HG02623 (cell line): ENCODE measurements at regions not wholly inside any gene's neighbourhood (a gene's known extent, or its start where the extent isn't known, plus 50 kb on each side); places are given as distances from the start of the nearest gene placed in this dataset.

ENCODE experiments used
- ATAC-seq: cut with Tn5 transposase; IDR thresholded peaks from one replicate; pipeline ENCODE4 v1.9.1; 2021; ENCODE audit warnings: moderate library complexity; ENCODE audit not compliant: unreplicated experiment

- no peak for ATAC-seq
These were observed 55.5 kb upstream of the ST6GAL2 start for GRCh38 chr2:106941372-106941993.

GRCh38 chr2:106943468-106944200 lies 57.7 kb upstream of the ST6GAL2 start:
- no peak for ATAC-seq

- ATAC-seq, result no peak
These were observed 58.2 kb upstream of the ST6GAL2 start for GRCh38 chr2:106944215-106944614.

- ATAC-seq, result no peak
These were observed 62.6 kb upstream of the ST6GAL2 start for GRCh38 chr2:106948540-106948939.

GRCh38 chr2:106953236-106953635 lies 67.3 kb upstream of the ST6GAL2 start:
- no peak for ATAC-seq

GRCh38 chr2:106953779-106954178 lies 67.8 kb upstream of the ST6GAL2 start:
- ATAC-seq, result no peak

GRCh38 chr2:106954304-106954703 lies 68.3 kb upstream of the ST6GAL2 start:
- no peak for ATAC-seq

- no peak for ATAC-seq
These were observed 70.4 kb upstream of the ST6GAL2 start for GRCh38 chr2:106956416-106956815.

GRCh38 chr2:106956879-106957278 lies 70.9 kb upstream of the ST6GAL2 start:
- no peak for ATAC-seq

GRCh38 chr2:106959975-106960682 lies 74.2 kb upstream of the ST6GAL2 start:
- ATAC-seq, result no peak

- ATAC-seq, result no peak
These were observed 74.8 kb upstream of the ST6GAL2 start for GRCh38 chr2:106960683-106961161.

GRCh38 chr2:106961328-106961727 lies 75.4 kb upstream of the ST6GAL2 start:
- no peak for ATAC-seq

- ATAC-seq, result no peak
These were observed 77.2 kb upstream of the ST6GAL2 start for GRCh38 chr2:106963156-106963555.

GRCh38 chr2:106963893-106964292 lies 77.9 kb upstream of the ST6GAL2 start:
- no peak for ATAC-seq

GRCh38 chr2:106965611-106966010 lies 79.6 kb upstream of the ST6GAL2 start:
- no peak for ATAC-seq

- no peak for ATAC-seq
These were observed 83.8 kb upstream of the ST6GAL2 start for GRCh38 chr2:106969777-106970176.

- no peak for ATAC-seq
These were observed 84.7 kb upstream of the ST6GAL2 start for GRCh38 chr2:106970471-106971261.

GRCh38 chr2:106972782-106973181 lies 86.8 kb upstream of the ST6GAL2 start:
- no peak for ATAC-seq

GRCh38 chr2:106974891-106975290 lies 88.9 kb upstream of the ST6GAL2 start:
- ATAC-seq, result no peak

- ATAC-seq, result no peak
These were observed 89.7 kb upstream of the ST6GAL2 start for GRCh38 chr2:106975641-106976040.

GRCh38 chr2:106976548-106976947 lies 90.6 kb upstream of the ST6GAL2 start:
- ATAC-seq, result no peak
